ENCODE measurements at regions not wholly inside any gene's neighbourhood (a gene's known extent, or its start where the extent isn't known, plus 50 kb on each side); places are given as distances from the start of the nearest gene placed in this dataset.

DNA sequence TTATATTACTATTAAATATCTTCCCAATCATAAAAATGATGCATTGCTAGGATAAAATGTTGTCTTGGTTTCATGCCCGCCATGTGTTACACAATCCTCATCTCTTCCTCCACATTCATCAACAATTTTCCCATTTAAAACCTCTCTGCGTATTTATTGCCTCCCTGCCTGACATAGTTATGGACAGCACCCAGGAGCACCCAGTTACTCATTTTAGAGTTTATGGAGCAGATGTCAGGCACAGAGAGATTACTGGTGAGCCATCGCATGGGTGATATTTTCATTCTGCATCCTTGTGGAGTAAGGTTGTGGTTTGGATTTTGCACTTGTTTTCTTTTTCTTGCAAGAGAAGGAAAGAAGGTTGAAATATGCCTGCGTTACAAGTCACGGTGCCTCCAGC lies 116.7 kb upstream of the NPAS2 start:
- in situ Hi-C loops (cut with MboI; ENCODE audit: low pct_unique_long_range_greater_than_20kb, low sequenced_read_pairs, unreplicated experiment): no loop called here
- TF ChIP-seq, protein P1, sequence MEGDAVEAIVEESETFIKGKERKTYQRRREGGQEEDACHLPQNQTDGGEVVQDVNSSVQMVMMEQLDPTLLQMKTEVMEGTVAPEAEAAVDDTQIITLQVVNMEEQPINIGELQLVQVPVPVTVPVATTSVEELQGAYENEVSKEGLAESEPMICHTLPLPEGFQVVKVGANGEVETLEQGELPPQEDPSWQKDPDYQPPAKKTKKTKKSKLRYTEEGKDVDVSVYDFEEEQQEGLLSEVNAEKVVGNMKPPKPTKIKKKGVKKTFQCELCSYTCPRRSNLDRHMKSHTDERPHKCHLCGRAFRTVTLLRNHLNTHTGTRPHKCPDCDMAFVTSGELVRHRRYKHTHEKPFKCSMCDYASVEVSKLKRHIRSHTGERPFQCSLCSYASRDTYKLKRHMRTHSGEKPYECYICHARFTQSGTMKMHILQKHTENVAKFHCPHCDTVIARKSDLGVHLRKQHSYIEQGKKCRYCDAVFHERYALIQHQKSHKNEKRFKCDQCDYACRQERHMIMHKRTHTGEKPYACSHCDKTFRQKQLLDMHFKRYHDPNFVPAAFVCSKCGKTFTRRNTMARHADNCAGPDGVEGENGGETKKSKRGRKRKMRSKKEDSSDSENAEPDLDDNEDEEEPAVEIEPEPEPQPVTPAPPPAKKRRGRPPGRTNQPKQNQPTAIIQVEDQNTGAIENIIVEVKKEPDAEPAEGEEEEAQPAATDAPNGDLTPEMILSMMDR (IDR thresholded peaks at IDR 0.05; ENCODE audit: extremely low read depth, insufficient read depth, missing control alignments): no peak
- DNase-seq (ENCODE audit: low spot score): no peak

DNA sequence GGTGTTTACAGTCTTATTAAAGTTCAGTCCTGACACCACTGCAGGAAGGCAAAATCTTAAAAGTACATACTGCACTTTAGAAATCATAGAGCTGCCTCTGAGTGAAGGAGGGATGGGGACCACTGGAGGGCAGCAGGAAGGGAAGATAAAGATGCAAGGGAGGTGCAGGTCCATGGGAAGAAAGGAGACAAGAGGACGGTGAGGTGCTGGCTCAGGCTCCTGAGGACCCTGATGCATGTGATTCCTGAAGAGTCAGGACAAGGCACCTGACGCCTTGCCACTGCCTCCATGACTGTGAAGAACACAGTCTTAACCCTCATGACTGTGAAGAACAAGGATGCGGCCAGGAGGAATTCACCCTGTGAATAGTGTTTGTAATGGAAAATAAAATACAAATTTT lies 116.2 kb upstream of the NPAS2 start:
- TF ChIP-seq, protein P1 (IDR thresholded peaks at IDR 0.05; ENCODE audit: extremely low read depth, insufficient read depth, missing control alignments): no peak
- in situ Hi-C loops (cut with MboI; ENCODE audit: low pct_unique_long_range_greater_than_20kb, low sequenced_read_pairs, unreplicated experiment): no loop called here
- DNase-seq (ENCODE audit: low spot score): no peak

DNA sequence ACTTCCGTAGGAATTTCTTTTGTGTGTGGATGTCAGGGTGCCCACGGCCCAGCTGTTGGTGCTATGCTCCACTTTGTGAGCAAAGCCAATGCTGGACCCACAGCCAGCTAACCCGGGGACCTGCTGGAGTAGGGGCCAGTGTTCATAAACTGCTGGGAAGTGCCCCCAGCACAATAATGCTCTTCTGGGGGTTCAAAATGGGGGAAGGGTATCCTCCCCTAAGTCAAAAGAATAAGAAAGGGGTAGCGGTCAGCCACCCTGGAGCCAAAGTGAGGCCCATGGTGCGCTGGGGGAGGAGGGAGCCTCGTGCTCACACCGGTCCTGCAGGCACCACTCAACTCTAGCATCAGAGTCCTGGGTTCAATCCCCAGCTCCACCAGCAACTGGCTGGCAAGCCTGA lies 115.8 kb upstream of the NPAS2 start:
- TF ChIP-seq, protein P1 (IDR thresholded peaks at IDR 0.05; ENCODE audit: extremely low read depth, insufficient read depth, missing control alignments): no peak
- in situ Hi-C loops (cut with MboI; ENCODE audit: low pct_unique_long_range_greater_than_20kb, low sequenced_read_pairs, unreplicated experiment): no loop called here
- no peak for DNase-seq (ENCODE audit: low spot score)

DNA sequence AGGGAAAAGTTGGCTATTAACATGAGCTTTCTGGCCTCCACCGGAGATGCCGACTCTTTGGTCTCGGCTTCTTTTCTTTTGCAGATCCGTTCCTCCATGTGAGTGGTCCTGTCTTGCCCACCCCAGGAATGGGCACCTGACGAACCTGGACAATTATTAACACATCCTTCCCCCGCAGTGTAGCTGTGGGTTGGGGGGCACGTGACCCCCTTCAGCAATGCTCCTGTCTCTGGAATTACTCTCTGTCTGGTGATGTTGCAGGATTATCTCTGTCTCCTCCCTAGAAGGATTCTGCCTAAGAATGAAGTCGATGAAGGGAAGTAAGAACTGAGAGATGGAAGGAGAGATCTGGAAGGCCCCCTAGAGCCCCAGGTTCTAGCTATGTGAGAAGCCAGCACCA lies 115.2 kb upstream of the NPAS2 start:
- in situ Hi-C loops (cut with MboI; ENCODE audit: low pct_unique_long_range_greater_than_20kb, low sequenced_read_pairs, unreplicated experiment): no loop called here
- no peak for DNase-seq (ENCODE audit: low spot score)
- TF ChIP-seq, protein P1 (IDR thresholded peaks at IDR 0.05; ENCODE audit: extremely low read depth, insufficient read depth, missing control alignments): no peak

DNA sequence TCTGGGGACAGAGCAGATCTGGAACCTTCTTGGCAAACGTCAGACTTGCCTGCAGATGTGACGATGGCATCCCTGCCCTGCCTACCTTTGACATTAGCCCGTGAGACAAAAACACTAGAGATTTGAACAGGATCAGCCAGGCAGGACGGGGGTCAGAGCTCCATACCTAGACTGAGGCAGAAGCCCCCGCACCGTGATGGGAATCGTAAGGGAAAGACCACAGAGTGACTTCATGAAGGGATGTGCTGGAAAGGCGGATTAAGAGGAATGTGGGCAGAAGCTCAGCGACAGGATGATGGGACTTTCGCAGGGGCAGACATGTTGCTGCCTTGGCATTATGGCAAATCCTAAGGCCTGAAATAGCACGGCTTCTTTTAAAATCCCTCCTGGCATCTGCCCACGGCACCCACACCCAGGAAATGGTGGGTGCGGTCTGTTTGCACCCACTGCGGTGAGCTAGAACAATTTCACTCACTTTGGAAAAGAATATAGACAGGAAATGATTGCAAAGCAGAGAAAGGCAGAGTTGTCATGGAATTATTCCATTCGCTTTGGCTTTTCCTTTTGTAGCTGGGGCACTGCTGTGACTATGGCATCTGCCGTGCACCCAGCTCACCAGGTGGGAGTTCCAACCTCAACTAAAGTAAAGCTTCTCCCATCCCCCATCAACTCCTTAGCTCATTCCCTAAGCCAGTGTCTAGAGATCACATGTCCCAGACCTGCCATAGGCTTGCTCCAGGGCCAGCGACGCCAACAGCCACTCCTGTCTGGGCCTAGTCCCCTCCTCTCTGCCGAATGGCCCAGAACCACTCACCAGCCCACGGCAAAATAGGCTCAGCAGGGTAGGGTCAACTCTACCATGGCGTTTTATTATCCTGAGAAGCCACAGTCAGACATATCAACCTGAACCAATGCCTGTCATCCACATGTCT lies 112.7 kb upstream of the NPAS2 start:
- in situ Hi-C loops (cut with MboI; ENCODE audit: low pct_unique_long_range_greater_than_20kb, low sequenced_read_pairs, unreplicated experiment): no loop called here
- TF ChIP-seq, protein P1 (IDR thresholded peaks at IDR 0.05; ENCODE audit: extremely low read depth, insufficient read depth, missing control alignments): no peak
- no peak for DNase-seq (ENCODE audit: low spot score)

DNA sequence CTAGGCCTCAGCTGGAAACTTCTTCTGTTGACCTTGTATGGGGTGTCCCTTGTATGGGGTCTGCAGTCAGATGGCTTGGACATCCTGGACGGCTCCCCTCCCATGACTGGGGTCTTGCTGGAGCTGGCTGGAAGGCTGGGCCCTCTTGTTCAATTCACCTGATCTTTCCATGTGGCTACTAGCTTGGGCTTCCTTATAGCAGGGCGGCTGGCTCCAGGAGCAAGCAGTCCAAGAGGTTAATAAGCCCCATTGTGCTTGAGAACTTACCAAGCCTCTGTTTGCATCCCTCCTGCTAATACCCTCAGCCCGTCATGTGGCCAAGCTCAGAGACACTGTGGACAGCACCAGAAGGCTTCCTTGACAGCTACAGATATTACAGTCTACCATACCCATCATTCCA lies 111.6 kb upstream of the NPAS2 start:
- in situ Hi-C loops (cut with MboI; ENCODE audit: low pct_unique_long_range_greater_than_20kb, low sequenced_read_pairs, unreplicated experiment): no loop called here
- no peak for DNase-seq (ENCODE audit: low spot score)
- TF ChIP-seq, protein P1 (IDR thresholded peaks at IDR 0.05; ENCODE audit: extremely low read depth, insufficient read depth, missing control alignments): no peak
